ENCODE measurements at regions not wholly inside any gene's neighbourhood (a gene's known extent, or its start where the extent isn't known, plus 50 kb on each side); places are given as distances from the start of the nearest gene placed in this dataset.

DNA sequence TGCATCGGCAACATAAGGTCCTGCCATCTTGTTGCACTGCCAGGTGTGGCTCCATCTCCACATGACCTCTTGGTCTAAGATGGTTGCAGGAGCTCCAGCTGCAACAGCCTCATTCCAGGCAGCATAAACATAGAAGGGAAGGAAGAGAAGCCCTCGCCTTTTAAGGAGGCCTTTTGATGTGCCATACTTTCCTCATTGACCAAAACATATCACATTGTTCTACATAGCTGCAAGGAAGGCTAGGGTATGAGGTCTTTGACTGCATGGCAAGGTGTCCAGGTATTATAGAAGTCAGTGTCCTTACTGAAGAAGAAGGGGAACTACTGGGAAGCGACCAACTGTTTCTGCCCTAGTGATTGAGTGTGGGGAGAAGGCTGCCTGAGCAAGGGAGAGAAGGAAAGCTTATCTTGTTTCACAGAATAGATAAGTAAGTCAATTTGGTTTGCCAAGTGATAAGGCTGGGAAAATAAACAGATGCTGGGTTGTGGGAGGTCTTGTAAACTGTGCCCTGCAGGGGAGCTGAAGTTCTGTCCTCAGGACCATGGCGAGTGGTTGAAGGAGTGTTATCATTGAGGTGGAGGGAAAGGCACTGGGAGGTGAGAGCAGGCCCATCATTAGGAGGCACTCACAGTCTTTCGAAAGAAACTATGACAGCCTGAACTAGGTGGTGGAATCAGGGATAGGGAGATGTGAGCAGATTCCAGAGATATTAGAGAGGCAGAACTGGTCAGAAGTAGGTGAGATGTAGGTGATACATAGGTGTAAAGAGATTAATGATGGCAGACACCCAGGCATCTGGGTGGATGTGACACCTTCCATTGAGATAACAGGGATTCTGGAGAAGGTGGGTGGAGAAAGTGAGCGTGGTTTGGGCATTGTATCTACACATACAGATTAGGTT is 93.8 kb upstream of the IGF1R start:
- no peak for DNase-seq (ENCODE audit: low read depth in 3 of 3)

DNA sequence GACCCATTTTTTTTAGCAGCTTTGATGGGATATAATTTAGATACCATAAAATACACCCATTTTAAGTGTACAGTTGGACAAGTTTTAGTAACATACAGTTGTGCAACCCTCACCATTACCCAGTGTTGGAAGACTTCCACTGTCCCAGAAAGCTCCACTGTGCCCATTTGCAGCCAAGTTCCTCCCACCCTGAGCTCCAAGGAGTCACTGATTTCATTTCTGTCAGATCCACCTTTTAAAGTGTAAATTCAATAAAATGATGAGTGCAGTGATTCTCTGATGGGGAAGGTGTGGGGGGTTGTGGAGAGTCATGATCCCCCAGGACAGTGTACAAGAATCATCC is 93.2 kb upstream of the IGF1R start:
- DNase-seq (ENCODE audit: low read depth in 3 of 3): no peak

DNA sequence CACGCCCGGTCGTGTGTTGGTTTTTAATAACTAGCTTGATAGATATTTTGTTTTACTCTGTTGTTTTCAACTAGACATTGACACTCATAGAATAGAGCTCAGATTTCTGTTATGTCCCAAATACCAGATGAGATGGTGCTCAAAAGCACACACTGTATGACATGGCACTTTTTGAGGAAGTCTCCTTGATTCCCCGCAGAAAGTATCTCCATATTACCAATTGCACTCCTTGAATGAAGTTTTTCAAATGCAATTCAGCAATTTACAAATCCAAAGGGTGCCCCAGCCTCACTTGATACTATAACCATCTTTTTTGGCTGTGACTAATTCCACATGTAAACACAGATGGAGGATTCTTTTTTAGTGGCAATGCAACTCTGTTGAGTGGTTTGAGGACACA is 92.0 kb upstream of the IGF1R start:
- DNase-seq (ENCODE audit: low read depth in 3 of 3): no peak

DNA sequence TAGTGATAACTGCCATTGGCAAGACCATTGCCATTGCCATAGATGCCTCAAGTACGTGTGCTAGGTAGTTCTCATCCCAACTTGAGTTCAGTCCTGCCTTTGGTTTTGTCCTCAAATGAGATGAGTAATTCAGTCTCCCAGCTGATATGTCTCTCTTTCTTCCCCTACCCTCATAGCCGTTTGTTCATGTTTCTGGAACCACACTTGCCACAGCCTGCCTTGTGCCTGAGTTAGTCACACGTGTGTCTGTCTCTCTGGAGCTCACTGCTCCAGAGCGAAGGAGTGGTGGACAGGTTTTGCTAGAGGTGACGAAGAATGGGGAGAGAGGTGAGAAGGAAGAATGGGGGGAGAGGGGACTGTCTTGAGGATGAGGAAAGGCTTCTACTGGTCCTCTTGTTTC is 88.0 kb upstream of the IGF1R start:
- DNase-seq (ENCODE audit: low read depth in 3 of 3): no peak

DNA sequence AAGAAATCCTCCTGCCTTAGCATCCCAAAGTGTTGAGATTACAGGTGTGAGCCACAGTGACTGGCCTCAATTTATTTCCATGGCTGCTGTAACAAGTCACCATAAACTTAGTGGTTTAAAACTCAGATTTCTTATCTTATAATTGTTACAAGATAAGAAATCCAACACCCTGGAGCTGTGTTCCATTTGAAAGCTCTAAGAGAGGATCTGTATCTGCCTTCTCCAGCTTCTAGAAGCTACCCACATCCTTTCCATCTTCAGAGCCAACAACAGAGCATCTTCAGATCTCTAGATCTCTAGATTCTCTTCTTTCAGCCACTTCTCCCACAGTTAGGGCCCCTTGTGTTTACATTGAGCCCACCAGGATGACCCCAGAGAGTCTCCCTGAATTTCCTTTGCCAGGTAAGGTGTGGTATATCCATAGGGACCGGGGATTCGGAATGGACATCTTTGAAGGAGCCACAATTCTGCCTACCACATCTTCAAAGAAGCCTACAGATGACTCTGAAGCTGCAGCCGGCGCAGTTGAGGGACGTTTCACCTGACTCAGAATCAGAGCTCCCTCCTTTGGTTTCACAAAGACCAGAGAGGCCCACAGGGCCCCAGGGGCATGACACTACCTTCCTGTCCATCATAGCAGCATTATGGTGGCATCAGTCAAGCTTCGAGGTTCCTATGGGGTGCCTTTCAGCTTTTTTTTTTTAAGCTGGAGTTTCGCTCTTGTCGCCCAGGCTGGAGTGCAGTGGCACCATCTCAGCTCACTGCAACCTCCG is 87.0 kb upstream of the IGF1R start:
- DNase-seq (ENCODE audit: low read depth in 3 of 3): no peak

DNA sequence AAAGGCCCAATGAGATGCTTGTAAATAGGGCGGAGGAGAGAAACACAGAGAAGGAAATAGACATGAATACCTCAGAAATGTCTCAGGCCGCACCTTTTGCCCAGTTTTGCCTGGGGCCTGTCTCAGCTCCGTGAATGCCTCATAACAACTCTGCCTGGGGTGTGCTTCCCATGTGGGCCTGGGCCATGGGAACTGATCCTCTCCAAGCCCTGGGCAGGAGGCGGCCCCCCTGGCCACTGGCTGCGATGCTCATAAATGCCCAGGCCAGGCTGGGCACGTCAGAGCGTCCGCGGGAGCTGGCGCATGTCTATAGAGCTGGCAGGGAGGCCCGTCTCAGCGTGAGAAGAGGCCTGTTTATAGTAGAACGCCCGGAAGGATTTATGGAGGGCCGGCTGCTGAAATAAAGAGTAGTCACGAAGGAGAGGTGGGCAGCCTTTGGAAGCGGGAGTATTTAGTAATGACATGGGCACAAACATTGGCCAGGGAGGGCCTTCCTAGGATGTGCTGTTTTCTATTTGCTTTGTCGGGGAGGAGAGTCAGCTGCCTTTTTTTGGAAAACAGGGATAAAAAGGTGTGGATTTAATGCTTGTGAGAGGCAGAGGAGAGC is 85.9 kb upstream of the IGF1R start:
- no peak for DNase-seq (ENCODE audit: low read depth in 3 of 3)

DNA sequence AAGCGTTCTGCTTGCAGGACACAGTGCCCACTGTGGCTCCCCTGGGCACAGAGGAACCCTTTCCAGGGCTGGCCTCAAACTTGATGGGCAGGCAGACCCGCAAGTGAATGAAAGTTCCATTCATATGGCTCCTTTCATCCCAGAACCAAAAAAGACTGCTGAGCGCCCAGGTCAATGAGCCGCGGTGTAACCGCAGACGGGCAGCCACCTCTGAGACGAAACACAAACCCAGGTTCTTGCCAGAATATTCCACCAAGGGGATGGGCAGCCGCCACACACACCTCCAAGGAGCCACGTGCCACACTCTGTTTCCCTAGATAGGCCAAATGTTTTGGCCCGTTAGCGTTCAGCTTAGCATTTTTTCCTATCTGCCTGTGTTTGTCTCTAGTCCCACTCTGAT is 82.8 kb upstream of the IGF1R start:
- no peak for DNase-seq (ENCODE audit: low read depth in 3 of 3)

DNA sequence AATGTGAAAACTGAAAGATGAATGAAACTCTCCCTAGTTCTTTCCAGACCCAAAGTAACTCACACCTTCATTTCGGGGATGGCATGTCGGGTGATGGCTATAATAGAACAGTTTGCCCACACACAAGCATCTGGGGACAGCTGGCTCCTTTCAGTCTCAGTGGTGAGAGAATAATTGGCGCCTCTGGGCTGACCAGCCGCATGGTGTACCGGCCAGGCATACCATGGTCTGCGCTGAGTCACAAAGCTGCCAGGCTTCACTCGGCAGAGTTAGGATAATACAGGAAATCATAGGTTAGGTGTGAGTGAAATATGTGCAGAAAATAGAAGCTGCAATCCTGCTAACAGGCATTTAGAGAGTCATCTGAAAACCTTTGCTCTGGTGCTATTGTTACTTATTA is 80.4 kb upstream of the IGF1R start:
- DNase-seq (ENCODE audit: low read depth in 3 of 3): no peak

DNA sequence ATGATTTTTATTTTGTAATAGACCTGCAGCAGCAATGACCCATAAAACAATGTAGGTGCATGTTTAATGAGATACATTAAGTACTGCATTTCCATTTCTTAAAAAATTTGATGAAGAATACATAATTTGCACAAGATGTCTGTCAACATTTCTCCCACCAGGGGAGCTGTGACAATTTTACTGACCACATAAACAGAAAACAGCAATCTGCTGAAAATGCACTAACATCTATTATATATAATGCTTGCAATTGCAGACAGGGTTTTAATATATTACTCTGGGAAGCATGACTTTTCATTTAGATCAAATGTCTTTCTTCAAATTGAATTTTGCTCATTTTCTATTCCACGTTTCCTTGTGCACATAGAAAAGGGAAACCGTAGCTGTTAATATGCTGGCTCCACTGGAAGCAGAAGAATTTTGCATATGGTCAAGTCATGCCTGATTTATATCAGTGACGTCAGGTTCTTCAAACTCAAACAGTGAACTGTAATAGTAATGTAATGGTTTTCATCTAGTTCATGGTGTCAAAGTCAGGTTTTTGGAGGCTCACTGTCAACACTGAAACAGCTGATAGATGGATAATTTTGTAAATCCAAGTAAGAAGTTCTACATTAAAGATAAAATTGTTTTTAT is 79.8 kb upstream of the IGF1R start:
- no peak for DNase-seq (ENCODE audit: low read depth in 3 of 3)

DNA sequence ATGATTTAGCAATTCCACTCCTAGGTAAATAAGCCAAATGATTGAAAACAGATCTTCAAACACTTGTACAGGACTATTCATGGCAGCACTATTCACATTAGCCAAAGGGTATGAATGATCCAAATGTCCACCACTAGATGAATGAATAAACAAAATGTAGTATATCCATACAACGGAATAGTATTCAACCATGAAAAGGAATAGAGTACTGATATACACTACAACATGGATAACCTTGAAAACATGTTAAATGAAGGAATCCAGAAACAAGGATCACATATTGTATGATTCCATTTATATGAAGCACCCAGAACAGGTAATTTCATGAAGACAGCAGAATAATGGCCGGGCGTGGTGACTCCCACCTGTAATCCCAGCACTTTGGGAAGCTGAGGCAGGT is 78.2 kb upstream of the IGF1R start:
- DNase-seq (ENCODE audit: low read depth in 3 of 3): no peak

DNA sequence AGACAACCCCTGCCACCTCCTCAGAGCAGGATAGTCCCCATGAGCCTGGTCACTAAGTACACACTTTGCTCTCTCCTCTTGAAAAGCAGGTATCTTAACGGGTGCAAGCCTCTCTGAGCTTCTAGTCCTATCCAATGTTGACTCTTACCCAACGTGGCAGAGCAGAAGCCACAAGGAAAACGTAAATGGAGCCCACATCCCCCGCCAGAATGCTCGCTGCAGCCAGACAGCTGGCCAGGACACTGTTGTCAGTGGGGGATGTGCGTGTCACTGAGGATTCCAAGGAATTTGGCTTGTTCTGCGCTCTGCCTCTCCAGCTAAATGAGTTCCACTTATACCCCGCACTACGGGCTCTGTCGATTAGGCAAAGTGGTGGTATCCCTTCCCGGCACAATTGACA is 67.8 kb upstream of the IGF1R start:
- DNase-seq (ENCODE audit: low read depth in 3 of 3): no peak

DNA sequence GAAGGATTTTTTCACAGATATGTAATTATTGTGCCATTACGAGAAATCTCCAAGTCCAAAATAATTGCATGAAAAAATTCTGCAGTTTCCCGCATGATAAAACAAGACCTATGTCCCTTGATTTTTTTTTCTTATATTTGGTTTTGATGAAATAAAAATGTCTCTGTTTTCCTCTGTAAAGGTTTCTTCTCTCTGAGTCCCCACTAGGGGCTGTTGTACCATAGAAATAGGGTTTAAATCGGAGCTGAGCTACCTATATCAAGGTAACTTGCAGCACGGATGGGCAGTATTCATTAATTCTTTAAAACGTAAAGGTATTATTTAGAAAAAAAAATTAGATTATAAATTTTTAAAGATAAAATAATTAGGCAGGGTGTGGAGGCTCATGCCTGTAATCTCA is 66.6 kb upstream of the IGF1R start:
- DNase-seq (ENCODE audit: low read depth in 3 of 3): no peak

DNA sequence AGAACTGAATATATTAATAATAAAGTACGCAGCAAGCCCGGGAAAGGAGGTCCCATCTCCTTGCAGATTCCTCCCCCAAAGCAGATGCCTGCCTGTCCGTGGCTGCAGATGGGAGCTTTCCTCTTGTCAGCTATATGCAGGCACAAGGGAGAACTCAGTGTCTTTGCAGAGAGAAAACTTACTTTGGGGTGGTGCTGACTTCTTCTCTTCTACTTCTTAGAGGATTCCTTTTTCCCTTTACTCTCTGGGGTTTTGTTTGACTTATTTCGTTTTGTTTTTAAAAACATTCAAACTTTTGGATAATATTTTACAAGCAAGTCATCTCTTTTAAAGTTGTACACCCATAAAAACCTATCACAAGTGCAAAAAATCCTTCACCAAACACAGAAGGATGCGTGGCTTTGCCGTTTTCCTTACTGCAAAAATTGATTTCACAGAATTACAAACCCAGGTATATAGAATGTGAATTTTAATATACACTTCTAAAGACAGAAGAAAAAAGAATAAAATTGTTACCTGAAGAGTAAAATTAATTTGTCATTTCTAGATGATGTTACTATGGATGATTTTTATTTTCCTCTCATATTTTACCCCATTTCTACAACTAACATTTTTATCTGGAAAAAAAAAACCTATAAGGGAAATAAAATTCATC is 65.3 kb upstream of the IGF1R start:
- no peak for DNase-seq (ENCODE audit: low read depth in 3 of 3)

DNA sequence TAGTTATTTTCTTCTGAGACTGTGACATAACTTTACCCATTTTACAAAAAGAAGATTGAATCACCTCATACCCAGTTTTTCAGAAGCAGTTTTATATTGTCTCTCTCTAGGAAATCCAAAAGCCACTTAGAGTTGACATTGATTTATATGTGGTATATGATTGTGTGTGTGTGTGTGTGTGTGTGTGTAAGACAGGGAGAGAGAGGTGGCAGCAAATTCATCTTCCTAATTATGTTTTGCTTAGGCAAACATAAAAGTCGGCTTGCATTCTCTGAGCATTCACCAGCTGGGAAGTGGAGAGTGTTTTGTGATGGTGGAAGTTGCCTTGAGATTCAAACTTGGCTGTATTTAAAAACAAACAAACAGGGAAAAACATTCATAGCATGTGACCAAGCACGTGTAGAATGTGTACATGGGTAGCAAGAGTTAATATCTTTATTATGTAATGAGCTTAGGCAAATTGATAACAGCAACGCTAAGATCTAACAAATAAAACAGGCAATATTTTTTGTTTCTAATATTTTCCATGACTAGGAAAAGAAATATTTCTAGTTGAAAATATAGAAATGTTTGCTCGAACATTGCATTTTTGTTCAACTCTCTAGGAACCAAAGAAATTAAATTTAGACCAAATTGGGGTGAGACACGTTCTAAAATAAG is 64.4 kb upstream of the IGF1R start:
- DNase-seq (ENCODE audit: low read depth in 3 of 3): no peak

DNA sequence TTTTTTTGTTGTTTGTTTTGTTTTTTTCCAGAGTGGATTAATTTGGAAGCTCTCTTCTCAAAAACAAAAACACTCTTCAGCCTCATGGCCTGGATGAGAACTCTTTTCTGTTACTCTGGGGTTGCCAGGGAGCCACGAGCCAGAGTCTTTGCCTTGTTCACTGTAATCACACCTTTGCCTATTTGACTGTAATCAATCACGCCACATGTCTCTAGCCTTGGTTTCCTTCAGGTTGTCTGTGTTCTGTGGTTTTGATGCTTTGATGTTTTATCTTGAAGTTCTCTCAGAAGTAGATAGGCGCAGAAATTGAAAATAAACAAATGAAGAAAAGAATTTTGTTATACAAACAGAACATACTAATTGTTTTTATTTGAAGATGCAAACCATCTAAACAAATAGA is 62.3 kb upstream of the IGF1R start:
- no peak for DNase-seq (ENCODE audit: low read depth in 3 of 3)

DNA sequence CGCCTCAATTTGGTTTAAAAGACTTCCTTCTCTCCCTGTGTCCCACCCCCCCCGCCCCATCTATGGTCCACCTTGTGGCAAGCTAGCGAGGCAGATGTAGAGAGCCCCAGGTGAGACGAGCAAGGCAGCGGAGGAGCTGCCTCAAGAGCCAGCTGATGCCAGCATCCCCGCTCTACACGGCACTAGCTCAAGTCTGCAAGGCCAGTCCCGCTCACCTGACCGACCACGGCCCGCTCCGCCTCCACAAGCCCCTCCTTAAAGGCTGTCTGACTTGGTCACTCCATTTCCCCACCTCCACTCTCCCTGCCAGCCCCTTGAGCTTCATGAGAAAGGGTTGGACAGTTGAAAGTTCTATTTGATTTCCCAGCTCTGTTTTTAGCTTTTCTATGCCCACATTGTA is 56.2 kb upstream of the IGF1R start:
- DNase-seq (ENCODE audit: low read depth in 3 of 3): no peak

DNA sequence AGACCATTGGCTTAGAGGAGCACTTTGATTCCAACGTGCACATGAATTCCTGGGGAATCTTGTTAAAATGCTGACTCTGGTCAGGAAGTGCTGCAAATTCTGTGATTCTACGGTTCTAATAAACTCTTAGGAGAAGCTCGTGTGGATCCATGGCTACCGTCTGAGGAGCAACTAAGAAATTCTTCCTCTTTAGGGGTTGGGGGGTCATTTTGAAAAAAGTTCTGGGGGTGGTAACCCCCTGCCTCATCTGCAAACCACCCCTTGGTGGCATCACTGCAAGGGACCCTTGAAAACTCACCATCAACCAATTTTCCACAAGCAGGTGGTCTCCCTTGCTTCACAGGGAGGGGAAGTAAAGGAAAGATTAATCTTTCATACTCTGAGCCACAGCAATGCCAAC is 52.2 kb upstream of the IGF1R start:
- DNase-seq (ENCODE audit: low read depth in 3 of 3): no peak

DNA sequence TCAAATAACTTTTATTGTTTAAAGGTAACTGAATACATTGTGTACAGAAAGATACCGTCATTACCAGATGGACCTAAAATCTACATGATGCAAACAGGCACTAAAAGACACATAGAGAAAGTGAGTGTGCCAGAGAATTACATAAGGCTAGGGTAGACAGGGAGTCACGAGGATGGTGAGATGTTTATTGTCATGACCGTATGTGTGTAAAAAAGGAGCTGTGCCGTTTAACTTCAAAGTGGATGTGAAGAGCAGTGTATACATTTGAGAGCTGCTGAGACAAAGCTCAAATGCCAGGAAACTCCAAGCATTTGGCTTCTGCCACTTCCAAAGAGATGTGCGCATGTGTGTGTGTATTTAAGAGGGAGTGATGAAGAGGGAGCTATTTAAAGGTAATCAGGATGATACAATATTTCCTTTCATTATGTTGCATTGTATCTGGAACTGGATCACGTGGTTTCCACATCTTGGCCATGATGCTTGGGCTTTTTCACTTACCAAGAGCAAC is 51.4 kb upstream of the IGF1R start:
- no peak for DNase-seq (ENCODE audit: low read depth in 3 of 3)

DNA sequence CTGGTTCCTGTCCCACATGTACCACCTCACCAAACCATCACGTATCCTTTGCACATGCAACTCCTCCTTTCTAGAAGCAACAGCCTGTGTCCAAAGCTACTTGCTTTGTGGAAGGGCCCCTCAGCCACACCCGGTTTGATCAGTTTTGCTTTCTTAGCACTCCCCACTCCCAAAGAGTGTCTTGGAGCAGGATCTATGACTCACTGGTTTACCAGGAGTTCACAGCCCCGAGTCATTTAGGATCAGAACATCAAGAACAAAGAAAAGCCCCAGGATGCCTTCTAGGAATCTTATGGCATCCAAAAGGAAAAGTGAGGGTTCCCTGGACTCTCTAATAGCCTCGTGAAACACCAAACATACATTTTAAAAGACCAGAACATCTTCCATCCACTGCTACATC is 50.7 kb upstream of the IGF1R start:
- no peak for DNase-seq (ENCODE audit: low read depth in 3 of 3)
